AG10803 (cell line): ENCODE measurements at regions not wholly inside any gene's neighbourhood (a gene's known extent, or its start where the extent isn't known, plus 50 kb on each side); places are given as distances from the start of the nearest gene placed in this dataset.

ENCODE experiments used
- DNase-seq: peaks from one replicate; pipeline ENCODE4 v3.0.0; 2010; ENCODE audit warnings: low read depth
- H3K4me3 ChIP-seq: 2 replicates; pipeline ENCODE4 v1.5.1; 2011; ENCODE audit warnings: mild to moderate bottlenecking, low read length, control low read depth
- TF ChIP-seq, protein P1 (sequence below): conservative IDR thresholded peaks from 2 replicates; pipeline ENCODE4 v1.5.1; 2011; ENCODE audit warnings: mild to moderate bottlenecking, low read length, control low read depth, inconsistent platforms

DNA sequence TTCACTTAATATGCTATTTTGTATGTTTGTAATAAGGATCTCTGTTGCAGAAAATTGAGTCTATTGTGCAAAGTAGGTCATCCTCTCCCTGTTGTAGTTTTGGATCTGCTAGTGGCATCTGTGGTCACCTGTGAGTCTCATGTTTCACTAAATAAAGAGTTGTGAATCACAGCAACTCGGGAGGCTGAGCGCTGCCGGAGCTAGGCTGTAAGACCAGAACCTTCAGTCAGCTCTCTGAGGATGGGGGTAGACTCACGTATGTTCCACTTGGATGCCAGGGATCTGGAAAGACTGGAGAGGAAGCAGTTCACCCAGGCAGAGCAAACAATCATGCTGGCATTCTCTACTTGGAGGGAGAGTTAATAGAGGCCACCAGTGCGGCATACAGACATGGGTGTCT, 187.3 kb upstream of the FOXA2 start:
- DNase-seq: no peak
- TF ChIP-seq, protein P1, sequence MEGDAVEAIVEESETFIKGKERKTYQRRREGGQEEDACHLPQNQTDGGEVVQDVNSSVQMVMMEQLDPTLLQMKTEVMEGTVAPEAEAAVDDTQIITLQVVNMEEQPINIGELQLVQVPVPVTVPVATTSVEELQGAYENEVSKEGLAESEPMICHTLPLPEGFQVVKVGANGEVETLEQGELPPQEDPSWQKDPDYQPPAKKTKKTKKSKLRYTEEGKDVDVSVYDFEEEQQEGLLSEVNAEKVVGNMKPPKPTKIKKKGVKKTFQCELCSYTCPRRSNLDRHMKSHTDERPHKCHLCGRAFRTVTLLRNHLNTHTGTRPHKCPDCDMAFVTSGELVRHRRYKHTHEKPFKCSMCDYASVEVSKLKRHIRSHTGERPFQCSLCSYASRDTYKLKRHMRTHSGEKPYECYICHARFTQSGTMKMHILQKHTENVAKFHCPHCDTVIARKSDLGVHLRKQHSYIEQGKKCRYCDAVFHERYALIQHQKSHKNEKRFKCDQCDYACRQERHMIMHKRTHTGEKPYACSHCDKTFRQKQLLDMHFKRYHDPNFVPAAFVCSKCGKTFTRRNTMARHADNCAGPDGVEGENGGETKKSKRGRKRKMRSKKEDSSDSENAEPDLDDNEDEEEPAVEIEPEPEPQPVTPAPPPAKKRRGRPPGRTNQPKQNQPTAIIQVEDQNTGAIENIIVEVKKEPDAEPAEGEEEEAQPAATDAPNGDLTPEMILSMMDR: no peak
- H3K4me3 ChIP-seq: no peak overlapping the region

DNA sequence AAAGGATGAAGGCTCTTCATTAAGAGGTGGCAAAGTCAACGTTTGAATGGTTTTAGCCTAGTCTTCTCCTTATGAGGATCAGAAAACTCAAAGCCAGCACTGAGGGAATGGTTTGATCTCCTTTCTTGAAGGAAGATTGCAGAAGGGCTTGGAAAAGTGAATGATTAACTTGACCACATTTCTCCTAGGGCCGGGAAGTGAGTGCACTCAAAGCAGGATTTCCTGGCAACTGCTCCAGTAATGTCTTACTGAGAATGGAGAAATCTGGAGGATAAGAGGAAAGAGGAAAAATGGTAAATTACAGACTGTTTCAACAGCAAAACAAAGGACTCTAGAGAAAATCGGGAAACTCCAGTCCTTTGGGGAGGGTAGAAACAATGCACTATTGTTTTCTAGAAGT, 189.0 kb upstream of the FOXA2 start:
- no peak overlapping the region for H3K4me3 ChIP-seq
- no peak for DNase-seq
- TF ChIP-seq, protein P1: no peak

DNA sequence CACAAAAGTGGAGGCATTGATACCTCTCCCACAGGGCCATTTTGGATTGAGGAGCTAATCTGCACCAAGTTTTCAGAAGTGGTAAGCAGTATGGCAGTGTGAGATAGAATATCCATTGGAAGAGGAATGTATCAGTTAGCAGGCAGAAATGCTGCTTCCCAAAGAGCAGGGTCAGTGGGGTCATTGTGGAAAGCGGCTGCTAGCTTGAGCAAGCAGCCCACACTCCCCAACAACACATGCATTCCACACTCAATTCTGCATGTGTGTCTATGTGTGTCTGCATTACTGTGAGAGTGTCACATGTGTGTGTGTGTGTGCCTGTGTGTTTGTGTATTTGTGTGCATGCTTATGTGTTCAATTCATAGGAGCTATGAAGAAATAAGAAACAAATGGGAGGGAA, 190.9 kb upstream of the FOXA2 start:
- no peak overlapping the region for H3K4me3 ChIP-seq
- TF ChIP-seq, protein P1: no peak
- DNase-seq: no peak

DNA sequence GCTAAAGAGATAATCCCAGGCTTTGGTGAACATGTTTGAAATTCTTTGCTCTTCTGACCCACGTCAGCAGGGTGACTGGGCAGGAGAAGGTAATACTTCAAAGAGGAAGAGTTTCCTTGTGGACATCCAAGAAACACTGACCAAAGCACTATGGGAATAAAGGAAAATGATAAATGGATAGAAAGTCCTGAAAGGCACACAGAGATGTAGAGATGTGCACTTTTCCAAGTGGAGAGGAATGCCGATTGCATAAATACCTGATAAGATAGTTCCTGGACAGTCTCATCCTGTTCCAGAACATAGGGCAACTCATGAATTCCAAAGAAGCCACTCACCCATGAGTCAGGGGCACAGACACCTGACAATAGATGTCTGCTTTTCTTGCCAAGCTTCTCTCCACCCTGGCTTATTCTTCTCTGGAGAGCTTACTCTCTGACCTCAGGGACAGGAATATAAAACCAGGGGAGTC, 191.3 kb upstream of the FOXA2 start:
- TF ChIP-seq, protein P1: no peak
- no peak for DNase-seq
- H3K4me3 ChIP-seq: no peak overlapping the region

DNA sequence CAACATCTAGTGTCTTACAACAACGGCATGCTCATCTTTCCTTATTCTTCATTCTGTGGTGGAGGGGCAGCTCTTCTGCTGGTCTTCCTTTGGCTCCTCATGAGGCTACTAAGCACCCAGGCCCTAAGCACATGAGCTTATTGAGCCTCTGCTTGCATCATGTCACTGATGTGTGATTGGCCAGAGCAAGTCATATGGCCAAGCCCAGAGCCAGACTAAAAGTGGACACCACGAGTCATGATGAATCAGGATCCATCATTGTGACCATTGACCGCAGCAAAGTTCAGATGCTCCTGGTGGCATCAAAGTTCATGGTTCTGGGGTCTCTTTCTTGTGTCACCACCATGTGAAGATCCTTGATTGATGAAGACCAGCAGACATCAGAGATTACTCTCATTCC, 192.0 kb upstream of the FOXA2 start:
- TF ChIP-seq, protein P1: no peak
- no peak for DNase-seq

DNA sequence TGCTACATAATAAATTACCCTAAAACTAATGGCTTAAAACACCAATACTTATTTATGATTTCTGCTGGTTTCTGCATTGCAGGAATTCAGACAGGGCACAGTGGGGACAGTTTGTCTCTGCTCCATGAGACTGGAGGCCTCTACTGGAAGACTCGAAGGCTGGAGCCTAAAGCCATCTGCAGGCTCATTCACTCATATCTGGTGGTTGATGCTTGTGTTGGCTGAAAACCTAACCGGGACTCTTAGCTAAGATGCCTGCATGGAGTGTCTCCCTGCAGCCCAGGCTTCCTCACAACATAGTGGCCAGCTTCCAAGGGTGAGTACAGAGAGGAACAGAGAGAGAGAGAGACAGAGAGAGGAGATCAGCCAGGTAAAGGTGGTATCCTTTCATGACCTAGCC, 195.5 kb upstream of the FOXA2 start:
- TF ChIP-seq, protein P1: no peak
- H3K4me3 ChIP-seq: no peak overlapping the region
- no peak for DNase-seq

More for the DNA sequence above, 192.0 kb upstream of the FOXA2 start:
- H3K4me3 ChIP-seq: no peak overlapping the region

DNA sequence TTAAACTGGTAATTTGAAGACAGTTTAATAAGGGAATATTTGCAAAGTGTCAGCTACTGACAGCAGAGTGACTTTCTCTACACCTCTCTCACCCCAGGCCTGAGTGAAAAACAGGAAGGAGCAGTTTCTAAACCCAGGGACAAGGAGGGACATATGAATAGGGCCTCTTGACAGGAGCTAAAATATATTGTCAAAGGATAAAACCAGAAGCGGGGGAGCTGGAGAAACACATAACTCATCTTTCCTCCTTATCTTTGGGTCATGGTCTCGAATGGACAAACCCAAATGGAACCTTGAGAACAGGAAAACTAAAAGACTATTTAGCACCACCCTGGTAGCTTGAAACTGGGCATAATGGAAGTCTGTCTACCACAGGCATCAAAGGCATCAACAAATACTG, 197.5 kb upstream of the FOXA2 start:
- DNase-seq: no peak
- TF ChIP-seq, protein P1: no peak

More for the DNA sequence above, 197.5 kb upstream of the FOXA2 start:
- H3K4me3 ChIP-seq: no peak overlapping the region
